GM12873 (cell line): ENCODE measurements at regions not wholly inside any gene's neighbourhood (a gene's known extent, or its start where the extent isn't known, plus 50 kb on each side); places are given as distances from the start of the nearest gene placed in this dataset.

Experiments used
- CTCF ChIP-seq: IDR thresholded peaks from 2 replicates; pipeline ENCODE4 v1.5.1; 2012; ENCODE audit warnings: low read depth, mild to moderate bottlenecking, moderate library complexity, low read length, control low read depth; ENCODE audit not compliant: insufficient read depth; ENCODE audit errors: missing control alignments

DNA sequence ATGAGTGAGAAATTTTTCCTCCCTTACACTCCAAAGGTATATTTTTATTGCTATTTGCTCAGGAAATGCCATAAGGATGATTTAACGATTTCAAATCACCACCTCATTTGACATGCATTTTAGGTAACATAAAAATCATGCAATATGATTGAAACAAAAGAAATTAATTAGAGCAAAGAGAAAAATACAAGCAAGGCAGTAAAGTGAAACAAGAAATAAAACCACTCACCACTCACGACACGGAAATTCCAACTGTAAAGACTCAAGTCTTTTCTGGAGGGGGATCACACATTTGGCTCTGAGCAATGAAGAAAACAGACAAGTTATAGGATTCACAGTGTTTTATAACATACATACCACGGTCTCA is 86.8 kb upstream of the ARHGAP29 start:
- TF ChIP-seq CTCF = no peak

- no peak for TF ChIP-seq CTCF
These were observed 86.2 kb upstream of the ARHGAP29 start for GRCh38 chr1:94323311-94324177.

DNA sequence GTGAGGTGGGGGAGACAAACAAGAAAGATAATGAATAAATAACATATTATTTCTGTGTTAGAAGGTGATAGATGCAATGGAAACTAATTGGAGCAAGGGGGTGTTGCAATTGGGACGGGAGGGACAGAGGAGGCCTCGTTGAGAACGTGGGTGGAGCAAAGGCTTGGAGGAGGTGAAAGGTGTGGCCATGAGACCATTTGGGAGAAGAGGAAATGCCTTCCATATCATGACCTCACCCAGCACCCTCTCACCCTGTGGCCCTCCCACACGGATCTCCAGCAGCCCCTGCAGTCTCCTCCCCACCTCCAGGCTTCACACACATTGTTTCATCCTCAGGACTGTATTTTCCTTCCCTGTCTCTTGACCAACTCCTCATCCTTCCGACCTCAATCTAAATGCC is 85.3 kb upstream of the ARHGAP29 start:
- TF ChIP-seq CTCF = no peak

GRCh38 chr1:94321662-94322061 is 84.3 kb upstream of the ARHGAP29 start:
- TF ChIP-seq CTCF = no peak

DNA sequence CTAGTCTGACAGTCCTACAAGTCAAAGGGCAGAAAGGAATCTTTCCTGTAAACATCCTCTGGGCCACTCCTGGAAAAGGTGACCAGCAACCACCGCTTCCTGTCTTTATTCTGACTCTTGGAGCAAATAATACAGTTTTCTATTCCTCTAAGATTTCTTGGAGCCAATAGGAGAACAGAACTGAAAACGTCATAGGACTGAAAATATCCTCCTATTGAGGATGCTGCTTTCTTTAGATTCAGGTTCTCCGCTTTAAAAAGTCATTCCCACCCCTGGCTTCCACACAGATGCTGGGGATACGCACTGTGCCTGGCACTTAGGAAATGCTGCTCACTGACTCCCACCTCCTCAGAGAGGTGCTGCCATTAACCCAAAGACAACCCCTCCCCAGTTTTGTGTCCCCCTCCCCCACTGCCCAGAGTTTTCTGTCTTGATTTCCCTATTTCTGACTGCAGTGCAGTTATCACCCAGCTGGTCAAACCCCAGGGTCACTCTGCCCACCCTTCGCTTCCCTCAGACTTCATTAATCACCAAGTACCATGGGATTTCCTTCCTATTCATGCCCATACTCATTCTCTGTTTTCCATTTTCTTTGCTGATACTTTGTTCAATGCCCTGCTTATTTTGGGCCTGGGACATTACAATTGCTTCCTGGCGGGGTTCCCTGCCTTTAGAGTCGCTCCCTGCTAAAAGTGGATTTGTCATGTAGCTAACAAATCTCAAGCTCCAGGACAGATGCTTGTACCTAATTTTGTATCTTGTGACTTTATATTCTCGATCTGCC is 82.1 kb upstream of the ARHGAP29 start:
- TF ChIP-seq CTCF = no peak

DNA sequence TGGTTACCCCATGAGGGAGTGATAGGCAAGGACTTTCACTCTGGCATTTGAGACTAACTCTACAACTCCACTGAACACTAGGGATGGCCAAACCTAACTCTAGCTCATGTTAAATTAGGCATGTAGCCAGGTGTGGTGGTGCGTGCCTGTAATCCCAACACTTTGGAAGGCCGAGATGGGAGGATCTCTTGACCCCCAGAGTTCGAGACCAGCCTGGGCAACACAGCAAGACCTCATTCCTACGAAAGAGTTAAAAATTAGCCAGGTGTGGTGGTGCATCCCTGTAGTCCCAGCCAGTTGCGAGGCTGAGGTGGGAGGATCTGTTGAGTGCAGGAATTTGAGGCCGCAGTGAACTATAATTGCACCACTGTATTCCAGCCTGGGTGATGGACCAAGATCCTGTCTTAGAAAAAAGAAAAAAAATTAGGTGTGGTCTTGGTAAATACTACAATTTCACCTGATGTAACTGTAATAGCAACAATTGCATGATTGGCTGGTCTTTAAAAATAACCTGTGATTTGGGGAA is 81.2 kb upstream of the ARHGAP29 start:
- TF ChIP-seq CTCF = no peak

GRCh38 chr1:94317790-94318188 is 80.4 kb upstream of the ARHGAP29 start:
- TF ChIP-seq CTCF = no peak
